Psoas muscle (tissue), 7 donors: ENCODE measurements at regions not wholly inside any gene's neighbourhood (a gene's known extent, or its start where the extent isn't known, plus 50 kb on each side); places are given as distances from the start of the nearest gene placed in this dataset.

Experiments
- ATAC-seq, 4 donors: fragments of 200-7000 bp; cut with Tn5 transposase; one replicate each; pipeline ENCODE4 v1.9.1; 2020; ENCODE audit warnings: moderate library complexity in 3 of 4, mild to moderate bottlenecking in 2 of 4
- DNase-seq, 2 donors: peaks; one replicate each; pipeline ENCODE4 v3.0.0-alpha.2; 2020
- H3K27ac ChIP-seq: fragments of 200-600 bp; one replicate; pipeline ENCODE4 v1.8.0; 2022
- H3K27me3 ChIP-seq, 3 donors: fragments of 200-600 bp in 1 of 3; one replicate each; pipeline versions ENCODE4 v1.6.1 to v1.8.0; 2013 to 2022; ENCODE audit warnings: low read length in 2 of 3, mild to moderate bottlenecking in 2 of 3, moderate library complexity in 1 of 3; ENCODE audit not compliant: insufficient read depth in 3 of 3
- H3K36me3 ChIP-seq, 2 donors: fragments of 200-600 bp in 1 of 2; one replicate each; pipeline versions ENCODE4 v1.6.1 to v1.8.0; 2013 to 2022; ENCODE audit warnings: low read depth in 1 of 2, mild to moderate bottlenecking in 1 of 2, moderate library complexity in 1 of 2; ENCODE audit not compliant: insufficient read depth in 1 of 2
- H3K4me1 ChIP-seq: fragments of 200-600 bp; one replicate; pipeline ENCODE4 v1.8.0; 2022
- H3K4me3 ChIP-seq: fragments of 200-600 bp; one replicate; pipeline ENCODE4 v1.8.0; 2022; ENCODE audit warnings: mild to moderate bottlenecking
- H3K9me3 ChIP-seq: fragments of 200-600 bp; one replicate; pipeline ENCODE4 v1.8.0; 2022
- CTCF ChIP-seq: fragments of 200-600 bp; IDR thresholded peaks from one replicate; pipeline ENCODE4 v1.8.0; 2022; ENCODE audit warnings: antibody characterized with exemption
- WGBS, 3 donors: extraction: QIAGEN DNeasy Blood & Tissue Kit; methylation state at CpG; one replicate each; pipeline versions ENCODE4 v1.1.6 to v1.1.7; 2013; 5-methylcytosine and 5-hydroxymethylcytosine counted together
- intact Hi-C, 2 donors: fragments of 100-400 bp; cut with DNase I; formaldehyde crosslinking; loops; one replicate each; pipeline versions ENCODE4 v1.11.0 to v1.14.2; 2022
- donor health status: healthy with polysubstance abuse.
- donor health status: DM: no; HTN: no; CAD: no; lungs with moderate emphysema.
- donor health status: Bipolar disorder and iron deficiency.
- donor health status: healthy.
- donor health status: DM: yes; HTN: yes; CAD: no.
- donor health status: DM: no; HTN: no; CAD: no.
- donor health status: DM: yes; HTN: yes; CAD: no.

- DNase-seq: no peak
- H3K4me3 ChIP-seq: no peak overlapping the region
- no peak for ATAC-seq
- no peaks in the 10 kb centered on the region for H3K27me3 ChIP-seq
- WGBS, 3 donors: 66 to 75% (median 70%) methylated on average over 4 of the region's 4 CpGs
- H3K4me1 ChIP-seq: no peaks in the 10 kb centered on the region
- H3K9me3 ChIP-seq: no peaks in the 10 kb centered on the region
- intact Hi-C loops: no loop called here
- TF ChIP-seq CTCF: no peak
- H3K27ac ChIP-seq: no peak overlapping the region
- no peaks in the 10 kb centered on the region for H3K36me3 ChIP-seq
Observed at GRCh38 chr9:115951977-115952376, 201.6 kb upstream of the PAPPA start.

DNA sequence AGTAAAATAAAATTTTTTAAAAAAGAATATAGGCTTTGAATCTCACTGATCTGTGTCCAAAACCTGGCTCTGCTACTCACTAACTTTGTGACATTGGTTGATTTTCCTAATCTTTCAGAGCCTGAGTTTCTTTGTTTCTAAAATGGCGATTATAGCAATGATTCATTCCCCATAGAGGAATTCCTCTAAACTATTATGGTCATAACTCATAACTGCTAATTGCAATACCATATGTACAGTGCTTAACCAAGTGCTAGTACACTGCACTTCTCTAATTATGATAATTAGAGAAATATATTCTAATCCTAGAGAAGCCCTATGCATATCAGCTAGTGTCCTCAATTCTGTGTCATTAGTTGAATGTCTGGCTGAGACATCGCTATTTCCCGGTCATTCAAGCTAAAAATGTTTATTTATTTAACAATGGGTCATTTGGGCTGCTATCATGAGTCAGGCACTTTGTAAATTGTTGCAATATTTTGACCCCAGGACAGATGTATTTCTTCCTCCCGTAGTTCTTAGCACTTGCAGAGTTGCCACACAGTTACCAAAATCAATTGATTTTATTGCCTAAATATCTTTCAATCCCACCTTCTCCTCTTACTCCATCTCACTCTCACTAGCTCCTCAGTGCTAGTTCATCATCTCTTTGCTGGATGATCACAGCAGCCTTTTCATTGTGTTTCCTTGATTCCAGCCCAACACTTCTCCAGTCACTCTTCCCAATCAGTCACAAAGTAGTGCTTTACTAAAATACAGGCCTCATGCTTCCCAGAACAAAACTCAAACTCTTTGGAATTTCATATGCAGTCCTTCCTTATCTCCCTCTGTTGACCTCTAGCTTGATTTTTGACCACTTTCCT lies 200.9 kb upstream of the PAPPA start:
- no peaks in the 10 kb centered on the region for H3K4me1 ChIP-seq
- WGBS, 3 donors: 73 to 77% (median 74%) methylated on average over 4 of the region's 4 CpGs
- no peak overlapping the region for H3K27ac ChIP-seq
- H3K9me3 ChIP-seq: no peaks in the 10 kb centered on the region
- no peak overlapping the region for H3K4me3 ChIP-seq
- no peak for TF ChIP-seq CTCF
- intact Hi-C loops: no loop called here
- no peak for ATAC-seq
- no peaks in the 10 kb centered on the region for H3K36me3 ChIP-seq
- no peak for DNase-seq
- H3K27me3 ChIP-seq: no peaks in the 10 kb centered on the region

DNA sequence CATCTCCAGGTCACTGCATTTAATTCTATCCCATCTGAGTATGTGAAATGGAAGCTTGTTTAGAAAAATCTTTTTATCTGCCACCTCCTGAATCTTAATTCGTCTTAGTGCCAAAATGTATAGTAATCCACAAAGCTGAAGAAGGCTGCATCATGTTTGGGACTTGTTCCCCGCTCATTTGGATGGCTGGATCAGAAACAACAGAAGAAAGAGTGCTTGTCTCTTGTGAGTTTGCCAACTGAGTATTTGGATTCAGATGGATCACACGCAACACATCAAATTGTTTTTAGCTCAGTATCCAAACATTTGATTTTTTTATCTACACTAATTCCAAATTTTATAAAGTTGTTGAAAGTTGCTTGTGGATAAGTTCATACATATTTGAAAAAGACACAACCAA lies 197.2 kb upstream of the PAPPA start:
- intact Hi-C loops: no loop called here
- ATAC-seq: no peak

DNA sequence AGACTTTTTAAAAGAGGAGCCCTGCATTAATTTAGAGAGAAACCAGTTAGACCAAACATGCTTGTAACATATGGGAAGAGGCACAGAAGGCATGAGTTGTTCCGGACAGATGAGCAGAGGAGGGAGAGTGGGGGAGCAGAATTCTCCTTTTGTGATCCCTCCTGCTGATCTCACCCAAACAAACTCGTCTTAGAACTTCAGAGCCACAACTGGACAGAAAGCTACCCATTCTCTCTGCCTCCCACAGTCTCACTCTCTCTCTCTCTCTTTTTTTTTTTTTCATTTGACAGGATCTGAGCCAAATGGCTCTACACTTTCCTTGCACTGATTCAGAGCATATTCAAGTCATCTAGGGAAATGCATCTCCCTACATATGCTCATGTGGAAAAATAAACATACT lies 196.0 kb upstream of the PAPPA start:
- ATAC-seq: no peak
- WGBS, 3 donors: 36 to 40% (median 38%) methylated on average over 2 of the region's 2 CpGs
- DNase-seq: no peak
- no peak overlapping the region for H3K4me3 ChIP-seq
- H3K27me3 ChIP-seq: no peaks in the 10 kb centered on the region
- H3K9me3 ChIP-seq: no peaks in the 10 kb centered on the region
- intact Hi-C loops: no loop called here
- no peak overlapping the region for H3K27ac ChIP-seq
- H3K4me1 ChIP-seq: no peaks in the 10 kb centered on the region
- no peak for TF ChIP-seq CTCF
- no peaks in the 10 kb centered on the region for H3K36me3 ChIP-seq

More for the DNA sequence above, 197.2 kb upstream of the PAPPA start:
- H3K36me3 ChIP-seq: no peaks in the 10 kb centered on the region
- DNase-seq: no peak
- no peaks in the 10 kb centered on the region for H3K4me1 ChIP-seq
- WGBS, 3 donors: 70 to 79% (median 70%) methylated on average over 3 of the region's 3 CpGs
- no peaks in the 10 kb centered on the region for H3K27me3 ChIP-seq
- no peak for TF ChIP-seq CTCF
- H3K9me3 ChIP-seq: no peaks in the 10 kb centered on the region
- no peak overlapping the region for H3K27ac ChIP-seq
- H3K4me3 ChIP-seq: no peak overlapping the region
